ENCODE measurements at regions not wholly inside any gene's neighbourhood (a gene's known extent, or its start where the extent isn't known, plus 50 kb on each side); places are given as distances from the start of the nearest gene placed in this dataset.

- BruUV-seq (replicated peaks) = no TSS peak
- intact Hi-C loops (cut with micrococcal nuclease; ENCODE audit: unreplicated experiment) = no loop called here
- no peak overlapping the region for H3K27ac Mint-ChIP-seq (ENCODE audit: unreplicated experiment)
Observed at GRCh38 chr10:4282496-4282895, 497.5 kb upstream of the KLF6 start.

GRCh38 chr10:4281190-4281825 is 496.3 kb upstream of the KLF6 start:
- CTCF ChIA-PET = no interaction called here
- BruUV-seq (replicated peaks) = no TSS peak
- Histone ChIP-seq H3K9me3 (no peaks in the 10 kb centered on the region), H3K4me3 (ENCODE audit: low read depth, low read length) (no peak overlapping the region), H3K4me1 (peaks cover 10% of the 10 kb centered on the region), H3K27me3 (replicated peaks; ENCODE audit: control insufficient read depth, insufficient read depth, low read length) (no peaks in the 10 kb centered on the region; the same call in 1 of the 2 replicates), H3K36me3 (ENCODE audit: control insufficient read depth, insufficient read depth, low read length) (no peaks in the 10 kb centered on the region)
- H3K36me3 Mint-ChIP-seq (ENCODE audit: insufficient read depth, unreplicated experiment) = no peaks in the 10 kb centered on the region
- POLR2A ChIA-PET = no interaction called here
- H3K9me3 Mint-ChIP-seq (ENCODE audit: unreplicated experiment) = no peaks in the 10 kb centered on the region
- intact Hi-C loops (cut with micrococcal nuclease; ENCODE audit: unreplicated experiment) = no loop called here
- peaks cover 1% of the 10 kb centered on the region for H3K27me3 Mint-ChIP-seq (ENCODE audit: insufficient read depth, unreplicated experiment)
- no peak for DNase-seq
- no peak overlapping the region for H3K27ac Mint-ChIP-seq (ENCODE audit: unreplicated experiment)
- peaks cover 18% of the 10 kb centered on the region for H3K4me1 Mint-ChIP-seq (ENCODE audit: low read depth, unreplicated experiment)
- H3K4me3 Mint-ChIP-seq (ENCODE audit: unreplicated experiment) = no peak overlapping the region
- TF ChIP-seq CTCF (IDR thresholded peaks at IDR 0.05; ENCODE audit: insufficient read depth in 1 of 2, low read depth in 1 of 2, low read length in 1 of 2, severe bottlenecking in 1 of 2, unreplicated experiment in 1 of 2) = no peak

More at GRCh38 chr10:4282496-4282895, 497.5 kb upstream of the KLF6 start:
- CTCF ChIA-PET = no interaction called here
- no peaks in the 10 kb centered on the region for H3K36me3 ChIP-seq (ENCODE audit: control insufficient read depth, insufficient read depth, low read length)
- no peaks in the 10 kb centered on the region; the same call in 1 of the 2 replicates for H3K27me3 ChIP-seq (replicated peaks; ENCODE audit: control insufficient read depth, insufficient read depth, low read length)
- no peak overlapping the region for H3K4me3 ChIP-seq (ENCODE audit: low read depth, low read length)
- Mint-ChIP-seq H3K4me3 (ENCODE audit: unreplicated experiment) (no peak overlapping the region), H3K36me3 (ENCODE audit: insufficient read depth, unreplicated experiment) (no peaks in the 10 kb centered on the region), H3K27me3 (ENCODE audit: insufficient read depth, unreplicated experiment) (no peaks in the 10 kb centered on the region), H3K4me1 (ENCODE audit: low read depth, unreplicated experiment) (peaks cover 18% of the 10 kb centered on the region), H3K9me3 (ENCODE audit: unreplicated experiment) (no peaks in the 10 kb centered on the region)
- no peaks in the 10 kb centered on the region for H3K9me3 ChIP-seq
- DNase-seq = no peak
- H3K4me1 ChIP-seq = peaks cover 10% of the 10 kb centered on the region
- TF ChIP-seq CTCF (IDR thresholded peaks at IDR 0.05; ENCODE audit: insufficient read depth in 1 of 2, low read depth in 1 of 2, low read length in 1 of 2, severe bottlenecking in 1 of 2, unreplicated experiment in 1 of 2) = no peak
- POLR2A ChIA-PET = no interaction called here

- H3K4me3 ChIP-seq (ENCODE audit: low read depth, low read length) = no peak overlapping the region
- DNase-seq = no peak
- no peak overlapping the region for H3K27ac Mint-ChIP-seq (ENCODE audit: unreplicated experiment)
- BruUV-seq (replicated peaks) = no TSS peak
- ChIA-PET POLR2A (no interaction called here), CTCF (no interaction called here)
- no peaks in the 10 kb centered on the region for H3K36me3 Mint-ChIP-seq (ENCODE audit: insufficient read depth, unreplicated experiment)
- peaks cover 10% of the 10 kb centered on the region for H3K4me1 ChIP-seq
- H3K4me3 Mint-ChIP-seq (ENCODE audit: unreplicated experiment) = no peak overlapping the region
- TF ChIP-seq CTCF (IDR thresholded peaks at IDR 0.05; ENCODE audit: insufficient read depth in 1 of 2, low read depth in 1 of 2, low read length in 1 of 2, severe bottlenecking in 1 of 2, unreplicated experiment in 1 of 2) = no peak
- H3K36me3 ChIP-seq (ENCODE audit: control insufficient read depth, insufficient read depth, low read length) = no peaks in the 10 kb centered on the region
- no peaks in the 10 kb centered on the region for H3K27me3 ChIP-seq (replicated peaks; ENCODE audit: control insufficient read depth, insufficient read depth, low read length)
- intact Hi-C loops (cut with micrococcal nuclease; ENCODE audit: unreplicated experiment) = no loop called here
- H3K4me1 Mint-ChIP-seq (ENCODE audit: low read depth, unreplicated experiment) = peaks cover 18% of the 10 kb centered on the region
- H3K27me3 Mint-ChIP-seq (ENCODE audit: insufficient read depth, unreplicated experiment) = peaks cover 3% of the 10 kb centered on the region
- no peaks in the 10 kb centered on the region for H3K9me3 ChIP-seq
- no peaks in the 10 kb centered on the region for H3K9me3 Mint-ChIP-seq (ENCODE audit: unreplicated experiment)
Observed at GRCh38 chr10:4280461-4281189, 495.6 kb upstream of the KLF6 start.
